IMR-90 (cell line): ENCODE measurements at regions not wholly inside any gene's neighbourhood (a gene's known extent, or its start where the extent isn't known, plus 50 kb on each side); places are given as distances from the start of the nearest gene placed in this dataset.

Experiments
- CTCF ChIP-seq: conservative IDR thresholded peaks from 2 replicates; pipeline ENCODE4 v1.5.1; 2012; ENCODE audit warnings: mild to moderate bottlenecking, low read depth, low read length, improper control_type of control experiment
- MAZ ChIP-seq: IDR thresholded peaks from 2 replicates; pipeline ENCODE4 v1.6.1; 2012; ENCODE audit warnings: low read depth, mild to moderate bottlenecking, low read length, improper control_type of control experiment, moderate library complexity, borderline replicate concordance
- POLR2A ChIP-seq: IDR thresholded peaks from 2 replicates; pipeline ENCODE4 v1.6.1; 2012; ENCODE audit warnings: mild to moderate bottlenecking, low read depth, low read length
- USF2 ChIP-seq: fragments of 150-350 bp; IDR thresholded peaks from 2 replicates; pipeline ENCODE4 v1.6.1; 2017; ENCODE audit warnings: mild to moderate bottlenecking, antibody characterized with exemption, low read length, low read depth

- TF ChIP-seq CTCF (no peak), POLR2A (no peak), MAZ (no peak), USF2 (no peak)
Measured at GRCh38 chr14:104318558-104319490, 180.4 kb downstream of the KIF26A start.
